Right renal cortex interstitium (tissue), 3 donors: ENCODE measurements at regions not wholly inside any gene's neighbourhood (a gene's known extent, or its start where the extent isn't known, plus 50 kb on each side); places are given as distances from the start of the nearest gene placed in this dataset.
A peak's percentile ranks its signal among the peaks of the same experiment; 100 is the strongest.

Source experiments
- DNase-seq, 3 donors: peaks; one replicate each; pipeline ENCODE4 v3.0.0-alpha.2; 2013; ENCODE audit warnings: low read depth in 3 of 3, low spot score in 2 of 3

GRCh38 chr9:106623558-106623957, 239.4 kb upstream of the ZNF462 start:
- DNase-seq, result no peak

- no peak for DNase-seq
Observed at GRCh38 chr9:106625259-106625789, 237.6 kb upstream of the ZNF462 start.

GRCh38 chr9:106626936-106627335, 236.0 kb upstream of the ZNF462 start:
- no peak for DNase-seq

- no peak for DNase-seq
Observed at GRCh38 chr9:106632621-106633020, 230.3 kb upstream of the ZNF462 start.

GRCh38 chr9:106634183-106634582, 228.8 kb upstream of the ZNF462 start:
- DNase-seq, result no peak

GRCh38 chr9:106634641-106635040, 228.3 kb upstream of the ZNF462 start:
- DNase-seq, result no peak

GRCh38 chr9:106637486-106637885, 225.5 kb upstream of the ZNF462 start:
- peak; percentile 33 to 52 (median 41) for DNase-seq

- no peak for DNase-seq
Observed at GRCh38 chr9:106639873-106640568, 222.9 kb upstream of the ZNF462 start.

GRCh38 chr9:106643211-106643930, 219.6 kb upstream of the ZNF462 start:
- no peak for DNase-seq

- DNase-seq, result no peak
Observed at GRCh38 chr9:106644661-106645060, 218.3 kb upstream of the ZNF462 start.

- no peak for DNase-seq
Observed at GRCh38 chr9:106648799-106649198, 214.2 kb upstream of the ZNF462 start.

- no peak for DNase-seq
Observed at GRCh38 chr9:106649664-106650063, 213.3 kb upstream of the ZNF462 start.

GRCh38 chr9:106653213-106653612, 209.8 kb upstream of the ZNF462 start:
- DNase-seq, result no peak

GRCh38 chr9:106655966-106656365, 207.0 kb upstream of the ZNF462 start:
- no peak for DNase-seq

GRCh38 chr9:106657926-106658325, 205.0 kb upstream of the ZNF462 start:
- no peak for DNase-seq

- DNase-seq, result no peak
Observed at GRCh38 chr9:106668534-106668933, 194.4 kb upstream of the ZNF462 start.

GRCh38 chr9:106669835-106670234, 193.1 kb upstream of the ZNF462 start:
- DNase-seq, result no peak

GRCh38 chr9:106670418-106670817, 192.5 kb upstream of the ZNF462 start:
- DNase-seq, result no peak

GRCh38 chr9:106675780-106676179, 187.2 kb upstream of the ZNF462 start:
- no peak for DNase-seq

GRCh38 chr9:106677374-106677773, 185.6 kb upstream of the ZNF462 start:
- DNase-seq, result no peak

GRCh38 chr9:106677830-106678229, 185.1 kb upstream of the ZNF462 start:
- DNase-seq, result no peak

GRCh38 chr9:106678273-106678672, 184.7 kb upstream of the ZNF462 start:
- no peak for DNase-seq
